ENCODE measurements at regions not wholly inside any gene's neighbourhood (a gene's known extent, or its start where the extent isn't known, plus 50 kb on each side); places are given as distances from the start of the nearest gene placed in this dataset.

DNA sequence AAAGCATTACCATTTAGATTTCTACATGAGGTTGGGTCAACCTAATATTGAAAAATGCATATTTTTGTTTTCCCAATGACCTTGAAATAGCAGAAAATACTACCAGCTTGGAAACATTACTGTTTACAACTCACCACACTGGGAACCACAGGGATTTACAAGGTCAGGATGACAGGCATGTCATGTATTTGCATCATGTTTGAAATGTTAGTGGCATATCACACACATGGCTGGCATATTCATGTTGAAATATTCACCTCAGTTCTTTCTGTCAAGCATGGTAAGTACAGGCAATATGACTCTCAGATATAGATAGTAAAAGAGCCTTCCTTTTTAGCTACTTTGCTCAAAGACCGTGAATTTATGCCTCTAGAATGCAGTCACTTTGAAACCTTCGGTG is 593.5 kb downstream of the NOVA1 start:
- no peaks in the 10 kb centered on the region for H3K36me3 Mint-ChIP-seq (ENCODE audit: insufficient read depth)
- no peak overlapping the region for H3K27ac Mint-ChIP-seq
- DNase-seq (ENCODE audit: low spot score, unreplicated experiment): no peak
- no peak overlapping the region for H3K4me3 Mint-ChIP-seq (ENCODE audit: low read depth)
- TF ChIP-seq, protein P1, sequence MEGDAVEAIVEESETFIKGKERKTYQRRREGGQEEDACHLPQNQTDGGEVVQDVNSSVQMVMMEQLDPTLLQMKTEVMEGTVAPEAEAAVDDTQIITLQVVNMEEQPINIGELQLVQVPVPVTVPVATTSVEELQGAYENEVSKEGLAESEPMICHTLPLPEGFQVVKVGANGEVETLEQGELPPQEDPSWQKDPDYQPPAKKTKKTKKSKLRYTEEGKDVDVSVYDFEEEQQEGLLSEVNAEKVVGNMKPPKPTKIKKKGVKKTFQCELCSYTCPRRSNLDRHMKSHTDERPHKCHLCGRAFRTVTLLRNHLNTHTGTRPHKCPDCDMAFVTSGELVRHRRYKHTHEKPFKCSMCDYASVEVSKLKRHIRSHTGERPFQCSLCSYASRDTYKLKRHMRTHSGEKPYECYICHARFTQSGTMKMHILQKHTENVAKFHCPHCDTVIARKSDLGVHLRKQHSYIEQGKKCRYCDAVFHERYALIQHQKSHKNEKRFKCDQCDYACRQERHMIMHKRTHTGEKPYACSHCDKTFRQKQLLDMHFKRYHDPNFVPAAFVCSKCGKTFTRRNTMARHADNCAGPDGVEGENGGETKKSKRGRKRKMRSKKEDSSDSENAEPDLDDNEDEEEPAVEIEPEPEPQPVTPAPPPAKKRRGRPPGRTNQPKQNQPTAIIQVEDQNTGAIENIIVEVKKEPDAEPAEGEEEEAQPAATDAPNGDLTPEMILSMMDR (IDR thresholded peaks at IDR 0.05; ENCODE audit: unreplicated experiment): no peak
- no peaks in the 10 kb centered on the region for H3K9me3 Mint-ChIP-seq (ENCODE audit: low read depth)
- H3K4me1 Mint-ChIP-seq (ENCODE audit: low read depth): no peaks in the 10 kb centered on the region
- no peaks in the 10 kb centered on the region for H3K27me3 Mint-ChIP-seq

DNA sequence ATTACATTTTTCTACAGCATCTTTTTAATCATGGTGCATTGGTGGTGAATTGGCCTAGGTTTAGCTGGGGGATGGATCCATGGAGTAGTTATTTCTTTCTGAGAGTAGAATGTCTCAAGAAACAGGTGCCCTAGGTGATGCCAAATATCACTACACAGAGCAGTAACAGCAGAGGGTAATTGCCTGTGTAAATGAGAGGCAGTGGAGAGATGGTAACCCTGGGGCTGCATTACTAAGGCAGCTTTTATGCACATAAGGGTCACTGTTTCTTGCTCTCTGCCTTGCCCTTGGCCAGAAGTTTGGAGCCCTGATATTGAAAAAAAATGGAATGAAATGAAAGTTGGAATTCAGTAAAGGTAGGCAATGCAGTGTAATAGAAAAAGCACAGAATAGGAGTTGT is 604.0 kb downstream of the NOVA1 start:
- Mint-ChIP-seq H3K27me3 (no peaks in the 10 kb centered on the region), H3K4me3 (ENCODE audit: low read depth) (no peak overlapping the region), H3K9me3 (ENCODE audit: low read depth) (no peaks in the 10 kb centered on the region), H3K36me3 (ENCODE audit: insufficient read depth) (no peaks in the 10 kb centered on the region), H3K4me1 (ENCODE audit: low read depth) (no peaks in the 10 kb centered on the region), H3K27ac (no peak overlapping the region)
- no peak for DNase-seq (ENCODE audit: low spot score, unreplicated experiment)
- TF ChIP-seq, protein P1 (IDR thresholded peaks at IDR 0.05; ENCODE audit: unreplicated experiment): no peak

DNA sequence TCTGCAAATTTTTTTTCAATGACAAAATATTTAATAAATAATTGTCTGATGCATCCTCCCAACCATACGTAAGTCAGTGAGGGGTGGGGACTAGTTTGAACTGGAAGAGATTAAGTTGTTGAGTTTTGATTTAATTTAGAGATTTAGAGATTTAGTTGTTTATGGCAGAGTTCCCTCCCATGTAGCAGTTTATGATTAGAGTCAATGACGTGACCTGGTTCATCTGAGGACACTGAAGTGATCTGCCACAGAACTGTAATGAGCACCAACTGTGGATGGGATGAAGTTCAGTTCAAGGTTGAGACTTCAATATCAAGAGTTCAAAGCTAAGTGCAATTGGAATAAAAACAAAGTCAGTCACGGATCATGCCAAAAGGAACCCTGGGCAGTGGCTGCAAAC is 609.3 kb downstream of the NOVA1 start:
- H3K4me1 Mint-ChIP-seq (ENCODE audit: low read depth): no peaks in the 10 kb centered on the region
- H3K9me3 Mint-ChIP-seq (ENCODE audit: low read depth): peaks cover 11% of the 10 kb centered on the region

DNA sequence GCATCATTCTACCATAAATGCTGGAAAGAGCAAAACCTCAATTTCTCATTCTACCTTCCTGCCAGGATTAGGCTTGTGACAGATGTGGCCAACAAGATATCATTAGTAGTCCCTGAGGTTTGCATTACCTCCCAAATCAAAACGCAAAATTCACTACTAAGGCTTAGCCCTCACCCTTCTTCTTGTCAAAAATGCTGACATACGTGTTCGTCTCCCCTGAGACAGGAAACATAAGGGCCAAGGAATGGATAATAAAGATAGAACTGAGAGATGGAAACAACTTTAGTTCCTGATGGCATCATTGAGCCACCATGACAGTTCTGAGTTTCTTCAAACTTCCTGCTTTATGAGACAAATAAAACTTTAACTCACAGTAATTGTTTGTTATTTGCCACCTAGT is 642.1 kb downstream of the NOVA1 start:
- Mint-ChIP-seq H3K4me1 (ENCODE audit: low read depth) (no peaks in the 10 kb centered on the region), H3K9me3 (ENCODE audit: low read depth) (peaks cover 3% of the 10 kb centered on the region), H3K27me3 (no peaks in the 10 kb centered on the region), H3K27ac (no peak overlapping the region), H3K36me3 (ENCODE audit: insufficient read depth) (no peaks in the 10 kb centered on the region), H3K4me3 (ENCODE audit: low read depth) (no peak overlapping the region)
- TF ChIP-seq, protein P1 (IDR thresholded peaks at IDR 0.05; ENCODE audit: unreplicated experiment): no peak
- no peak for DNase-seq (ENCODE audit: low spot score, unreplicated experiment)

More for the DNA sequence above, 609.3 kb downstream of the NOVA1 start:
- TF ChIP-seq, protein P1 (IDR thresholded peaks at IDR 0.05; ENCODE audit: unreplicated experiment): no peak
- H3K27me3 Mint-ChIP-seq: no peaks in the 10 kb centered on the region
- H3K27ac Mint-ChIP-seq: no peak overlapping the region
- no peaks in the 10 kb centered on the region for H3K36me3 Mint-ChIP-seq (ENCODE audit: insufficient read depth)
- H3K4me3 Mint-ChIP-seq (ENCODE audit: low read depth): no peak overlapping the region
- no peak for DNase-seq (ENCODE audit: low spot score, unreplicated experiment)

DNA sequence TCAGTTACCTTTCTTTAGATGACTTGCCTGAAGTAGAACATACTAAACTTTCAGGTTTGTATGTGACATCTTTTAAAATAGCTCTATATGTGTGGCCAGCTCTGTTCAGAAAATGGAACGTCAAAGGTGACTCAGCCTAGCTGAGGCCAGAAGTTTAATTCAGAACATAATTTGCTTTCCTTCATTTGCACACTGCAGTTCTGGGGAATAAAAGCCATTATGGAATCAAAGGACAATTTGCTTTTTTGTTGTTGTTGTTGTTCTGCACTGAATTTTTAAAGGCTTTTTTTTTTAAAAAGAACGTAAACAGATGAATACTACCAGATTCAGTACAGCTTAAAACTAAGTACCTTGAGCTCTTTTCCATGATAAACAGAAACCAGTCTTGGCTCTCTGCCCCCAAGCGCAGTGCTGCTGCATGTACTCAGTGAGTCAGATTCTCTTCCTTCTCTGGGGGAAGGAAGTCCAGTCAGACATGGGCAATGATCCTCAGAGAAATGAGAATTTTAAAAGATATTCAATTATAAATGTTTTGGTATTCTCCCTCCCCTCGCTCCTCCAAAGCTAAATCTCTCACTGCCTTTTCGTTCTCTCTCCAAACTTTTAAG is 644.2 kb downstream of the NOVA1 start:
- Mint-ChIP-seq H3K9me3 (ENCODE audit: low read depth) (peaks cover 3% of the 10 kb centered on the region), H3K4me3 (ENCODE audit: low read depth) (no peak overlapping the region), H3K27me3 (no peaks in the 10 kb centered on the region), H3K27ac (no peak overlapping the region), H3K36me3 (ENCODE audit: insufficient read depth) (no peaks in the 10 kb centered on the region), H3K4me1 (ENCODE audit: low read depth) (no peaks in the 10 kb centered on the region)
- no peak for DNase-seq (ENCODE audit: low spot score, unreplicated experiment)
- TF ChIP-seq, protein P1 (IDR thresholded peaks at IDR 0.05; ENCODE audit: unreplicated experiment): no peak

Measured in progenitor cell of endocrine pancreas (in vitro differentiated cells).